DMS79 treated with DMSO at 0.1 percent for 48 hours (cell line): ENCODE measurements at regions not wholly inside any gene's neighbourhood (a gene's known extent, or its start where the extent isn't known, plus 50 kb on each side); places are given as distances from the start of the nearest gene placed in this dataset.
"Not testable (repeated sequence)": the region's sequence is repeated elsewhere in the genome, so short reads cannot be mapped to it uniquely, and the experiment has no call there.

Source experiments
- DNase-seq: peaks from one replicate; lab custom pipeline; 2025; lab: John Stamatoyannopoulos, UW

DNA sequence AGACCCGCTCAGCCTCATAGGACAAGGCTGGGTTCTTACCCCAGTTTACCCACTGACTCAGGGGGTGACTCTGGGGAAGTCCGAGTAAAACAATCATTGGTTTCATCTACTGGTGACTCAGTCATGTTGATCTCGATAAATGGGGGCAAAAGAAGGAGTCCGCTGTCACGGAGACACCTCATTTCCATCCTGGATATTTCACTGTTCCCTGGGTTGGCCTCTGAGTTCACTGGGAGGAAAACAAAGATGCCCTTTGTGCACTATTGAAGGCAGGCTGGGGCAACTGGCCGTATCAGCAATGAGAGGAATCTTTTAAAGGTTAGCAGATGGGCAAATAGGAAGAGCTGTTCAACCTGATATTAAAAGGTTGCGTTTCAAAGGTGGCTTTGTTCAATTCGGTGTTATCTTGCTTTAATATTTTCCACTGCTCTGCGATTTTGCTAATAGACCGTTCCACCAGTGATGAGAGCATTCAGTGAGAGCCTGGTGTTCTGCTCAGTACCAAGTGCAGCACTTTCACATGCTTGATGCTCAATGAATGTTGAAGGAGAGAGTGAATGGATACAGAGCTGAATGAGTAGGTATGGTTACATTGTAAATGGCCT lies 110.2 kb upstream of the EGFLAM start:
- DNase-seq: no peak

DNA sequence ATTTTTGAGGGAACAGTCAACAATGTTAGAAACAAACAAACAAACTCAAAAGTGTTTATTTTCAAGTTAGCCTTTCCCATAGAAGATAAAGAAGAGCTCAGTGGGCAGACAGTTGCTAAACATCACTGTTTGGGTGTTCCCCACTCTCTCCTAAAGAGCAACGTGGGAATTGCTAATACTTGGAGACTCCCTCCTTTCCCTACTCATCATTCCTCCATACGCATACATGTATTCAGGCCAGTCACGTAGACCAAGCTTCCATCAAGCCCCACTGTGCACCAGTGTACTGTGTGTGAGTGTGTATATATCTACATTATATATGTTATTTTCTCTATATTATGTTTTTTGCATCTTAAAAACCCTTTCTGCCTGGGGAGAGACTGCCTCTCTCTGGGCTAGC lies 115.0 kb upstream of the EGFLAM start:
- no peak for DNase-seq

DNA sequence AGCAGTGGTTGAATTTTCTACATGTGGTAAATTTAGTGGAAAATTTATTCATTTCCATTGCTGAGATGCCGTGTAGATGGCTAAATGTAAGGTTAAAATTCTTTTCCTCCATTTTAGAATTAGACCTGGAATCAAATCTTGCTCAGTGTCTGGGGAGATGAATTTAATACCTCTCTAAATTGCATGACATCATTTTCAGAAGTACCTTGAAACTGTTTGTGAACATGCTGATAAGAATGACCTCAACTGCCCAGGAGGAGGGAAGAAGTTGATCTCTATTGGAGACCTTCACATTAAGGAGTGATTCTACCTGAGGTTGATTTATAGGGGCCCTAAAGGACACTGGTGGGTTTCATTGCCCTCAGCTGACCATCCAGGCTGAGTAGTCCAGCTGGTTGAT lies 116.7 kb upstream of the EGFLAM start:
- DNase-seq: no peak

DNA sequence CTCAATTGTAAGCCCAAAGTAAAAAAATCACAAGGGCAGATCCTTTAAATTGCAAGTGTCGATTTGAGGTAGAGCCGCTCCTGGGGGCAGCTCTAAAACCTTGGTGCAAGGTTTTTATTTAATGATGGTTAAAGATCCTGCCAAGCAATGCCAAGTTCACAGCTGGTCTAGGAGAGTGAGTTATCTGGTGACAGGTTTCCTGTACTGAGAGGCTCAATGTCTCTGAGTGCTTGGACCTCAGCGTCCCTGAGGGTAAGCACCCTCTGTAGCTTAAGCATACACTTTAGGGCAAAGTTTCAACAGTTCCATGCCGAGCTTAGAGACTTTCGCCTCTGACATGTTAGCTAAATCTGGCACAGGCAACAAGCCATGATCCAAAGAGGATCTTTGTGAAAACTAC lies 119.8 kb upstream of the EGFLAM start:
- DNase-seq: no peak

DNA sequence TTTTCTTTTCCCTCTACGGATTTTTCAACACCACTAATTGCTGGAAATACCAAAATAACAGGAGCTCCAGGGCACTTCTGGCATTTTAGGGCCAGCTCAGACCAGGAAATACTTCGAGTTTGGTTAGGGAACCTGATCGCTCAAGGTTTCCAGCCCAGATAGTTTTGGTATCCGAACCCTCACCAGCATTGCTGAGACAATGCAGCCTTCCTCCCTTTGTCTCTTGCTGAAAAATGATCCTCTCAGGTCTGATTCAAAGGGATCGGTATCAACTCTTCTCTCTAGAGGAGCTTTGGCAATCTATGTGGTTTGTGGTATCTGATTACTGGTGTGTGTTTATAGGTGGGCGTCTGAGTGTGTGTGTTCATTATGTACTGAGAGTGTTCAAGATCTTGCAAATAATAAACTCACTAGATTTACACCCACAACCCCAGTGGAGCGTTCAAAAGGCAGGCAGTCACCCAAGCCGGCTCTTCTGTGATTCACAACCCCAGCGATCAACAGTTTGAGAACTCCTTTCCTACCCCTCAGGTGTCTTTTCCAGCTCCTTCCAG lies 122.8 kb upstream of the EGFLAM start:
- no peak for DNase-seq

DNA sequence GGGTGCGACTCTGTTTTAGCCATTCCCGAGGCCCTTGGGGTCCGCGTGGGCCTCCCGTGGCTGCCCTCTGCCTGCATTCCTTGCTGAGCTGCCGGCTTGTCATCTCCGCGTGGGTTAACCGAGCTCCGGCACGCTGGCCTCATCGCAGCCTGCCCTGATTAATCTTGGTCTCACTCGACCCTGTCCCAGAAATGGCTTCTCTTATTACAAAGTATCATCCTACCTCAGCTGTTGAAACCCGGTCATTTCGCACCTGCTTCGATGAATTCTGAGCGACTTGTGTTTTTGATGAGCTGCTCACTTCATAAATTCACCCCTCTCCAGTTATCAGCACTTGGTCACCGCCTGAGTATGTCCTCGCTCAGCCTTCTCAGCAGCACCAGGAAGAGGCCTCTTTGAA lies 123.5 kb upstream of the EGFLAM start:
- no peak for DNase-seq

DNA sequence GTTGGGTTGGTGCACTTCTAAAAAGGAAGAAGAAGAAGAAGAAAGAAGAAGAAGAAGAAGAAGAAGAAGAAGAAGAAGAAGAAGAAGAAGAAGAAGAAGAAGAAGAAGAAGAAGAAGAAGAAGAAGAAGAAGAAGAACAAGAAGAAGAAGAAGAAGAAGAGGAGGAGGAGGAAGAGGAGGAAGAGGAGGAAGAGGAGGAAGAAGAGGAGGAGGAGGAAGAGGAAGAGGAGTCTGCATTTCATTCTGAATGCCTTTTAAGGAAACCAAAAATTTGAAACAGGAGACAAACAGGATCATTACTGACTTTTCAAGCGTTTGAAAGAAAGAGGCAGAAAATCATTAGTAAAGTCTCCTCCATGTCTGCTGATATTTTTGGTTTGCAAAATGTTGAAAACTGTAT lies 124.1 kb upstream of the EGFLAM start:
- DNase-seq: not testable (repeated sequence)

DNA sequence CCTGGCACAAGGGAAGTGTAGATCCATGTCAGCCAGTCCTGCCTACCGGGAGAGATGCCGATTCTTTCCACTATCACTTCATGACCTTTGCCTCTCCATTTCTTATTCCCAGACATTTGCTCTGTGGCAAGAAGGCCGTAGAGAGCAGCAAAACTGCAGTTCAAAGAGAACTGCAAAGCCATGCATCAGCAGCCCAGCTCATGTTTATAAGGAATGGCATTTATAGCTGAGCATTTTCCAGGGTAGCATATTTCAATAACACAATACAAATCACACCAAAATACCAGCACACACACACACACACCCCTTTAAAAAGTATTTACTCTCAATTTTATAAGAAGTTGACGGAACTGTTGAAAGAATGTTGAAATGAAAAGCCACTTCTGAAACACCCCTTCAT lies 126.7 kb upstream of the EGFLAM start:
- no peak for DNase-seq

DNA sequence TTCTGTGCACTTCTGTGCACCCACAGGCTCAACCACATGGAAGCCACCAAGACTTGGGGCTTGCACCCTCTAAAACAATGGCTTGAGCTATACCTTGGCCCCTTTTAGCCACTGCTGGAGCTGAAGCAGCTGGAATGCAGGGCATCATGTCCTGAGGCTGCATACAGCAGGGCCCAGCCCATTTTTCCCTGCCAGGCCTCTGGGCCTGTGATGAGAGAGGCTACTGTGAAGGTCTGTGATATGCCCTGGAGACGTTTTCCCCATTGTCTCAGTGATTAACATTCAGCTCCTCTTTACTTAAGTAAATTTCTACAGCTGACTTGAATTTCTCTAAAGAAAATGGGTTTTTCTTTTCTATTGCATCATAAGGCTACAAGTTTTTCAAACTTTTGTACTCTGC lies 134.0 kb upstream of the EGFLAM start:
- DNase-seq: no peak

DNA sequence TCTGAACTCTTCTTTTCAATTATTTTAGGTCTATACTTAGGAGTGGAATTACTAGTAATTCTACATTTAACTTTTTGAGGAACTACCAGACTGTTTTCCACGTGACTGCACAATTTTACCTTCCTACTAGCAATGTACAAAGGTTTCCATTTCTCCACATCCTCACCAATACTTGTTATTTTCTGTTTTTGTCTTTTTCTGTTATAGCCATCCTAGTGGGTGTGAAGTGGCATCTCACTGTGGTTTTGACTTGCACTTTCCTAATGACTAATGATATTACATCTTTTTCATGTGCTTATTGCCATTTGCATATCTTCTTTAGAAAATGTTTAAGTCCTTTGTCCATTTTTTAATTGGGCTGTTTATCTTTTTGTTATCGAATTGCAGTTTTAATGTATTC lies 136.9 kb upstream of the EGFLAM start:
- no peak for DNase-seq

DNA sequence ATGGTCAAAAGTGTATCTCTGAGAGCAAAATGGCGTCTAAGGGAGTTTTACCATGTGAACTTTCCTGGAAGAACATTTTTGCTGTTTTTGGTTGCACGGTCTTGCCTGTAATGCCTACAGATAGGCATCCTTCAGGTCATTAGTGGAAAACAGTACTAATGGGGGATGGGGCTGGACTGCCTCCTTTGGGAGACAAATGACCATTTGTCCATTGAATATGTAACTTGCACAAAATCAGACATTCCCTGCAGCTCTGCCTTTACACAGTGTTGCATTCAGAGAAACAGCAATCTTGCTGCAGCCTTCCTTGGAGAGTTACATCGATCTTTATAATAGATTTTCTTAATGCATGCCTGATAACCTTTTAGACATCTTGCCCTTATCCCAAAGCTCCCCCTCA lies 138.5 kb upstream of the EGFLAM start:
- no peak for DNase-seq

DNA sequence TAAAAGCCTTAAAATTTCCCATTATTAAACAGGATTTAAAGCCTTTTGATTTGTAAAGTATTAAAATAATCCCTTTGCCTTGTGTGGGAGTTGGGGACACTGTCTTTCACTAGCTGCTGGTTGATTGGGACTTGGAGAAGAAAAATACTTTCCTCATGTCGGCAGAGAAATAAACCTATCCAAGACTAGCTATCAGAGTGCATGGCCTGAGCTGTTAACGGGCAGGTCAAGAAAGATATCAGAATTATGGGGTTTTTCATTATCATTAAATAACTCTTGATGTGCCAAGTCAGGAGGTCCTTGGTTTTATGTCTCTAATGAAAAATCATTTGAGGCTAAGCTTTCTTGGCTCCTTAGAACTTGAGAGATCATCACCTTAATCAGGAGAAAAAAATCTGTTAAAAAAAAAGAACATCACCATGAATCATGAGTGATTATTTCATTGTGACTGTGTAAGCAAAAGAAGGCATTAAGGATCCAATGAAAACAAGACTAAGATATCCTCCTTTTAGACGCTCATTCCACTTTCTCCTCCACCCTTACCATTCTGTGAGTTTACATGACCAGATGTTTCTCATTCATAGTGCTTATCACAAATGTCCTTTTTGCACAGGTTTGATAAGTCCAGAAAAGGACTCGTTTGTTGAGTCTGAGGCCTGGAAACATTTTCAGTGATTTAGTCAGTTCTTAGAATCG lies 140.4 kb upstream of the EGFLAM start:
- DNase-seq: no peak

DNA sequence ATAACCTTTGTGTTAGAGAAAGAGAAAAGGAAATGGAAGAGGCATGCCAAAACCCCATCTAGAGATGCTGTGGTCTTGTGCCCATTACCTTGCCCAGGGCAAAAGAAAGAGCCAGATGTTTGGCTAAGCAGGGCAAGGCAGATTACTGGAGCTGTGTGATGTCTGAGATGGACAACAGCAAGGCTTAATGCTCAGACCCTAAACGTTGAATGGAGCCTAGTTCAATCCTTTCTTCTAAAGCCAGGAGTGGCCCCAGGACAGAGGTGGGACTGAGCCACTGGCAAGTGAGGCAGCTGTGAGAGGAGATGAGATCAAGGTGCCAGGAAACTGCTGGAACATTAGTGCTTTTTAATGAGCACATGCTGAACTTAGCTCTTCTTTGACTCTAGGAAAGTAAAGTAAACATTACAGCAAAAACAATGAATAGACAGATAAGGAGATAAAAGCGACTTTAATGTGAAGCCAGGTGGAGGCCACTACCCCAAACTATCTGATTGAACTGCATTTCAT lies 143.0 kb upstream of the EGFLAM start:
- no peak for DNase-seq

DNA sequence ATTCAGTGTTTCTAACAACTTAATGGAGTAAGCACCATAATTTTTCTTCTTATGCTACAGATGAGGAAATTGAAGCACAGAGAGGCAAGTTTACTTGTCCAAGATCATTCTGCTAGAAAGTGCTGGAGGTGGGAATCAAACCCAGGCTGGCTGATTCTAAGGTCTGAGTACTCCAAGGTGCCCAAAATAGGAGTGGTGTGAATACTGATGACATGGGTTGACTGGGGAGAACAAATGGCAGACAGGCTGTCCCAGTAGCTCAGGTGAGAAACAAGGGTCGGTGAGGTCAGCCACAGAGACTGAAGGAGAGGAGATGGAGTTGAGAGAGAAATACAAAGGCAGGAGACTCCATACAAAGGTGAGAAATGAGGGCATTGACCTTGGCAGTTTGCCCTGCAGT lies 144.5 kb upstream of the EGFLAM start:
- DNase-seq: no peak

DNA sequence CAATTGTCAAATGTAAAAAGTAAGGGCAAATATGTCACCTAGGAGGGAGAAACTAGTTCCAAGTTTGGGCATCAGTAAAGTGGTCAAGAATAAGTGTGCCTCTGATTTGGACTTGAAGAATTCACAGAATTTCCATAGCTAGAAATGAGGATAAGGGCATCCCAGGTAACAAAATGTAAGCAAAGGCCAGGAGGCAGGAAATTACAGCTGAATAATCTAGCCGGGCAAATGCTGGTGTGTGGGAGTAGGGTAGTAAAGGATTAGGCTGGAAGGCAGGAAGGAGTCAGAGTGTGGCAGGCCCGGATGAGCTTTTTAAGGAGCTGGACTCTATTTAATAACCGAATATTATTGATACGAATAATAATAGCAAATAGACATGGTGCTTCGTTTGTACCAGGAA lies 144.9 kb upstream of the EGFLAM start:
- no peak for DNase-seq

DNA sequence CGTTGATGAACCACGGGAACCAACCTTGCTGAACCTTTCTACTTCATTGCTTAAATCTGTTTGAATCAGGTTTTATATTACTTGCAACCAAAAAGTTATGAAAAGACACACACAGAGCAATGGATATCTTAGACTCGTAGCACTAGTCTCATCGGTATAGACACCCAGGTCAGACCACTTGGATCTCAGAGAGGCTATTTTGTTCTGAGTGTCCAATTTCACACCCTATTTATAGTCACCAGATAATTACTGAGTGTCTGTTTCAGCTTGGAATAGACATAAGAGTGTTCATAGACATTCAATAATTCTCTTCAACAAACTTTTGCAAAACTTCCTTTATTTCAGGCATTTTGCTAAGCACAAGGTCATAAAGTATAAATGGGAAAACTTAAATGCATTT lies 145.4 kb upstream of the EGFLAM start:
- no peak for DNase-seq

DNA sequence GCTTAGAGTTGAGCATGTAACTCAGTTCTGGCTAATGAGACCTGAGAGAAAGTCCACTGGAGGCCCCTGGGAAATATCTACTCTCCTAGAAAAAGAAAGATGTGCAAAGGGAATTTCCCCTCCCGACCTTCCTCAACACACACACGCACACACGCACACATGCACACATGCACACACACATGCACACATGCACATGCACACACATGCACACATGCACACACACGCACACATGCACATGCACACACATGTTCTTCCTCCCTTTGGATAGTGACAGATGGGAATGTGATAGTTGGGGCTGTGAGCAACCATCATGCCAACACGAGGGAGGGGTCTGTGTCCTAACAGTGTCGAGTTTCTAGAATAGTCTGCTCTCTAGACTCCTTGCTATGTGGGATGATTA lies 148.2 kb upstream of the EGFLAM start:
- DNase-seq: no peak

DNA sequence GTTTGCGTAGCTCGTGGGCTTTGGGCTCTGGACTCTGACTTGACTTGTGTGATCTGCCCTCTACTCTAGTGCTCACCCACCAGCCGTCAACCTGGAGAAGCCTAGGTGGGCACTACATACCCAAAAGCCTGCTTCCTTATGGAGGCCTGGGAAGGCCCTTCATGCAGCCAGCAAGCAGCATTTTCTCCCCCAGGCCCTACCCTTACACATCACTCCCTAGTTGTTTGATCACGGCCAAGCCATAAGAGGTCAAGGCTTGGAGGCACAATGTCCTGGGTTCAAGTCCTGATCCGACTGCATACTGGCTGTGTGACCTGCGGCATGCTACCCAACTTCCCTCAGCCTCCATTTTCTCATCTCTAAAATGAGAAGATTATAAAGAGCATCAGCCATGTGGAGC lies 151.3 kb upstream of the EGFLAM start:
- no peak for DNase-seq

DNA sequence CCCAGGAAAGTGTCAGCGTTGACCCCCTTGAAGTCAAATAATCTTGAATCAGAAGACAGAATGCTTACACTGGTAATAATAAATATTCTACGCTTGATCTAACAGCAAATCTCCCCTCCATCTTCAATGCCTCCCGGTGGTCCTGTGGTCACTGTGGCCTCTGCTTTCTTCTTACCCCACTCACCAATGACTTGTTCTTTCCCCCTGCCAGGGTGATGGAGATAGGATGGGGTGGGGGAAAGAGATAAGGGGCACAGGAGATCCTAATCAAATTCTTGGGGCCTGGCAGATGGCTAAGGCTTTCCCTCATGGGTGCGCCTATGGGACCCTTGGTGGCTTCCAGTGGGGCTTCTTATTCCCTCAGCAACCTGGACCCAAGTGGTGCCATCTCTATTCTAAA lies 152.6 kb upstream of the EGFLAM start:
- no peak for DNase-seq

DNA sequence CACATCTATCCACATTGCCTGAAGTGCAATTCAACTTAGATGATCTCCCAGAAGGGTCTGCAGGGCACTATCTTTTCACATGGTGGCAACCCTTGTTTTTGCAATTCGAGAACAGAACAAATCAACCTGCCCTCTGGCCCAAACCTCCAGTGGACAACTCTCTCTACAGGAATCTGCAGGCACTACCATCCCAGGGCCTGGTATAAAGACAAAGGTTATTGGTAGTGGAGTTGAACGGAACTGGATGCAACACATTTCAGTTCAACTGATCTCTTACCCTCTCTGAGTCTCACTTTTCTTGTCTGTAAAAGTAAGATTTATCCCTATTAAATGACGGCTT lies 153.2 kb upstream of the EGFLAM start:
- no peak for DNase-seq

DNA sequence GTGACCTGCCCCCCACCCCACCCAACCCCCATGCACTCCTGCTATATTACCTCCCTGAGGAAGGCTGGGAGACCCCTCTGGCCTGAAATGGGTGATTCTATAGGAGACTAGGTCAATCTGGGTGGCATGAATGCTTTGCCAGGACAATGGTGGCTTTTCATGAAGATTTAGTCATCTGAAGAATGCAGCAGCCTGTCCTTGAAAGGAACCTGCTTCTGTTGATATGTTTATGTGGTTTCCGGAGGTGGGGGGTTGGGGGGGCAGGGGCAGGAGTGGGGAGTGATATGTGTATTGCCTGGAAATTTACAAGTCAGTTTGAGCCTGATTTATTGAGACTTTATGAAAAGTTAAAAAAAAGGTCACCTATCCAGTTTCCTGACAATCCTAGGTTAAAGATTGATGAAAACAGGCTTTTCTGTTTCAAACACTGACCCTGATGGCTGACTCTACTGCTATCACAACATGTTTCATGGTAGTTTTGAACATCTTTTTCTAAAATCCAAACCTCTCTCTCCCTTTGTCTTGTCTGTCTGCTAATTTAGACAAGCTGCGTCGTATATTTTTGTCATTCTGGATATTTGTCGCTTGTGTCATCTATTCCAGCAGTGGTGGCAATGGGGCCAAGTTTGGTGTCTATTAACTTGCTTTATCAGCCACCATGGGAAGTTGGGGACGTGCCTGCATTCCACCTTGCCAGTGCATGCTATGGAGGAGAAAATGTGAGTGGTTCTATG lies 153.7 kb upstream of the EGFLAM start:
- DNase-seq: no peak

DNA sequence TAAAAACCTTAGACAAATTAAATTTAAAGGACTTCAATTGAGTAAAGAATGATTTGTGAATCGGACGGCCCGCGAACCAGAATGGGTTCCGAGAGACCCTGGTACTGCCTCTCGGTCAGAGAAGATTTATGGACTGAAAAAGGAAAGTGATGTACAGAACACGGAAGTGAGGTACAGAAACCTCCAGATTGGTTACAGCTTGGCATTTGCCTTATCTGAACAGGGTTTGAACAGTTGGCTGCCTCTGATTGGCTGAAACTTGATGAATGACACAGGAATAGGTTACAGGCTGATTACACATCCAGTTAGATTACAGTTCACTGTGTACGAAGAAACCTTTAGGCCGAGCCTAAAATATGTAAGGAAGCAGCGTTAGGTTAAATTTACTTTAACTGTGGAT lies 156.5 kb upstream of the EGFLAM start:
- DNase-seq: no peak
